ENCODE measurements at regions not wholly inside any gene's neighbourhood (a gene's known extent, or its start where the extent isn't known, plus 50 kb on each side); places are given as distances from the start of the nearest gene placed in this dataset.

DNA sequence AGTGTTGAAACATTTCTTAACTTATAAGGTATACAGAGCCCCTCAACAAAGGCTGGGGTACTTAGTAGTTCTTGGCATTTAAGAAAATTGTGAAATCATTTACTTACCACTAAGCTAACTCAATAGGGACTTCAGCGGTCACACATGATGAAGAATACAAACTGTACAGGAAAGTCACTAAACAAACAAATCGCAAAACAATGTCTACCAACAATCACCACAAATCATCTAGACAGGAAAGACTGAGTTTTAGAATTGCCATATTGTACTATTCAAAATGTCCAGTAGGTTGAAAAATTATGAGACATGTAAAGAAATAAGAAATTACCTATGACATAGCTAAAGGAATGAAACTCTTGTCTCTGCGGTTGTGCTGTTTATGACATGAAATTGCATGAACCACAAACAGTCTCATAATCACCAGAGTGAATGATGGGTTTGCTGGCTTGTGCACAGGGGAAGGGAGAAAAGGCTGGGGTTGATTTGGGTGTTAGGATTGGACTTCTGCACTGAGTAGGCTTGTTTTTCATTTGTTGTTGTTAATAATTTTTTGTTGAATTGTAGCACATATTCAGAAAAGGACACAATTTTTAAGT lies 441.1 kb upstream of the MON1B start:
- Mint-ChIP-seq H3K4me3 (no peak overlapping the region), H3K4me1 (no peaks in the 10 kb centered on the region), H3K27ac (no peak overlapping the region), H3K27me3 (no peaks in the 10 kb centered on the region), H3K36me3 (no peaks in the 10 kb centered on the region), H3K9me3 (peaks cover 0 to 4% (median 0%) of the 10 kb centered on the region in 7 donors)
- ATAC-seq (ENCODE audit: low read depth in 2 of 2) (no peak), DNase-seq (no peak)

DNA sequence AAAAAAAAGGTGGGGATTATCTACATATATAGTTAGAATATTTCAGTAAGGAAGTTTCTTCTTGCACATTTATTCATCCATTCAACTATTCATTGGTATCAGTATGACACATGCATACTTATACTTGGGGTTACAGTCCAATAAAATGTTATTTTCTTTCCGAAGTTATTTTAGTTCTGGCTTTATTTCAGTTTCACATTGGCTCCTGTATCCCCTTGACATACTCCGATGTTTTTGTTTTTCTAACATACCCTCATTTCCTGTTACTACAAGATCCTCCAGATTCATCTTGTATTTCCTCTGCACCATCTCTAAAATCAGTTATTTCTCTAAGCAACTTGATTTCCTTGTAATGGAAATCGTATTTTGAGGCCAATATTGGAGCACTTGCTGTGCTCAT lies 435.5 kb upstream of the MON1B start:
- no peaks in the 10 kb centered on the region for H3K36me3 Mint-ChIP-seq
- no peaks in the 10 kb centered on the region for H3K4me1 Mint-ChIP-seq
- peaks cover 0 to 14% (median 2%) of the 10 kb centered on the region in 7 donors for H3K9me3 Mint-ChIP-seq
- DNase-seq (no peak), ATAC-seq (ENCODE audit: low read depth in 2 of 2) (no peak)
- no peak overlapping the region for H3K27ac Mint-ChIP-seq
- no peak overlapping the region for H3K4me3 Mint-ChIP-seq
- H3K27me3 Mint-ChIP-seq: no peaks in the 10 kb centered on the region

DNA sequence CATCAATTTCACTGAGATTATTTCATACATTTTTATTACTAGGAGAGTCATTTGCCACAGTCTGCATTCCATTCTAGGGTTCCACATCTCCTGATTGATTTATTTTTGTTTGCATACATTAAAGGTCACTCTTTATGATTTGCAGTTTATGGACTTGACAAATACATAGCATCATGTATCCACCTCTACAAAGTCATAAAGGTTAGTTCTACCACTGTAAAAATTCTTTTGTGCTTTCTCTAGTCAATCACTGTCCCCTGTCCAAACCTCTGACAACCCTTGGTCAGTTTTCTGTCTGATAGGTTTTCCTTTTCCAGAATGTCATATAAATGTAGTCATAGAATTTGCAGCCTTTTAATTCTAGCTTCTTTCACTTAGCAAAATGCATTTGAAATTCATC lies 434.6 kb upstream of the MON1B start:
- DNase-seq (no peak), ATAC-seq (ENCODE audit: low read depth in 2 of 2) (no peak)
- Mint-ChIP-seq H3K4me1 (no peaks in the 10 kb centered on the region), H3K9me3 (peaks cover 0 to 19% (median 5%) of the 10 kb centered on the region in 7 donors), H3K4me3 (no peak overlapping the region), H3K27ac (no peak overlapping the region), H3K27me3 (no peaks in the 10 kb centered on the region), H3K36me3 (no peaks in the 10 kb centered on the region)

DNA sequence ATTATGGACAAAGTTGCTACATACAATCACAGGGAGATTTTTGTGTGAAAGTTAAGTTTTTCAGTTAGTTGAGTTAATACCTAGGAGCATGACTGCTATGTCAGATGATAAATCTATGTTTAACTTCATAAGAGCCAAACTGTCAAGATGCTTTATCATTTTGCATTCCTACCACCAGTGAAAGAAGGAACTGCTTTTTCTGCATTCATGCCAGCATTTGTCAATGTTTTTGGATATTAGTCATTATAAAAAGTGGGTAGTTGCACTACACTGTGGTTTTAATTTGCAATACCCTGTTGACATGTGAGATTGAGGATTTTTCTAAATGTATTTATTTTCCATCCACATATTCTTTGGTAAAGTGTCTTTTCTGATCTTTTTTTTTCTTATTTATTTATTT lies 434.0 kb upstream of the MON1B start:
- DNase-seq (no peak), ATAC-seq (ENCODE audit: low read depth in 2 of 2) (no peak)
- no peaks in the 10 kb centered on the region for H3K4me1 Mint-ChIP-seq
- no peaks in the 10 kb centered on the region for H3K27me3 Mint-ChIP-seq
- H3K27ac Mint-ChIP-seq: no peak overlapping the region
- no peak overlapping the region for H3K4me3 Mint-ChIP-seq
- no peaks in the 10 kb centered on the region for H3K36me3 Mint-ChIP-seq
- peaks cover 0 to 20% (median 5%) of the 10 kb centered on the region in 7 donors for H3K9me3 Mint-ChIP-seq

DNA sequence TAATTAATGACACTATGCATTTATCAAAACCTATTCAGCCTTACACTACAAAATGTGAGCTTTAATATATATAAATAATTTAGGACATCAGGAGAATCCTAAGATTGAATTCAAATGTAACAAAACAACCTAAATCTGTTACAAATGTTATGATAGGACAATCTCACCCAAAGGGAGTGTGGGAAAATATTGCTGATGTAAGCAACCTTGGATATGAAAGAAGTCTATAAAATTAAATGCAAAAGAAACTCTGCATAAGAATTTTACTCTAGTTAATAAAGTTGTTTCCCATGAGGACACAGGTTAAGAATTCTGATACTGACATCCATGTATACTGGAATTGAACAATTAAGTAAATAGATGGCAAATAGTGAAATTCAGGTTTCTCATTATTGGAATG lies 424.5 kb upstream of the MON1B start:
- Mint-ChIP-seq H3K36me3 (no peaks in the 10 kb centered on the region), H3K27ac (no peak overlapping the region), H3K9me3 (peaks cover 5 to 25% (median 13%) of the 10 kb centered on the region in 7 donors), H3K4me3 (no peak overlapping the region), H3K4me1 (no peaks in the 10 kb centered on the region), H3K27me3 (no peaks in the 10 kb centered on the region)
- DNase-seq: no peak
- no peak for ATAC-seq (ENCODE audit: low read depth in 2 of 2)

DNA sequence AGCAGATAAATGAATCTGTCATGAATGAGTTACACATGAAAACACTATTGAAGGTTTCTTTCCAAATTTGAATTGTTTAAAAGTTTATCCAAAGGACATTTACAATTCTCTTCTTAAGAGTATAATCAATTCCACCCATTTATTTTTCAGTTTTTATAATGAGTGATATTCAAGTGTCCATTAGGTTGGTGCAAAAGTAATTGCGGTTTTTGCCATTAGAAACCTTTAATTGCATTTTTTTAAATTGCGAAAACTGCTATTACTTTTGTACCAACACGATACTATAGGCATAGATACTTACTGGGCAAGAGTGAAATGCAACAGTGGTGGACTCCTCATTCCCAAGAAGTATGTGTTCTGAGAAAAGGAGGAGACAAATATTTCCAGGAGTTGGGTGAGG lies 422.7 kb upstream of the MON1B start:
- no peaks in the 10 kb centered on the region for H3K27me3 Mint-ChIP-seq
- no peaks in the 10 kb centered on the region for H3K4me1 Mint-ChIP-seq
- H3K36me3 Mint-ChIP-seq: no peaks in the 10 kb centered on the region
- H3K27ac Mint-ChIP-seq: no peak overlapping the region
- H3K9me3 Mint-ChIP-seq: peaks cover 0 to 13% (median 7%) of the 10 kb centered on the region in 7 donors
- no peak for ATAC-seq (ENCODE audit: low read depth in 2 of 2)
- DNase-seq: no peak
- no peak overlapping the region for H3K4me3 Mint-ChIP-seq

DNA sequence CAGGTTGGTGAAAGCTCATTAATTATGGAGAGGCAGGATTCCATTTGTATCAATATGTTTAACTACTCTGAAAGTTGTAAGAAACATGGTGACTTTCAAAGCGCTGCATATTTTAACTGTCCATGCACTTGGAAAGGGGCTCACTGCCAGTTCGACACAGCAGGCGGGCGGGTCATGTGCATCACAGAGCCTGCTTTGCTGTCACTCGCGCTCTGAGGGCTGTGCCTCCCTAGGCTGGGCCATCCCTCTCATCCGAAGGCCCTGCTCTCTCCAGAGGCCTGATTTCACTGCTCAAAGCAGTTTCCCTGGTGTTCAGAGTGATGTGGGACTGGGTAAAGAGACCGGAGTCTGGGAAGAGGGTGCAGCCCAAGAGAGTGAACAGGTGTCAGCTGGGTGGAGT lies 422.0 kb upstream of the MON1B start:
- H3K4me3 Mint-ChIP-seq: no peak overlapping the region
- H3K36me3 Mint-ChIP-seq: no peaks in the 10 kb centered on the region
- H3K27ac Mint-ChIP-seq: no peak overlapping the region
- H3K9me3 Mint-ChIP-seq: peaks cover 0 to 13% (median 7%) of the 10 kb centered on the region in 7 donors
- no peaks in the 10 kb centered on the region for H3K27me3 Mint-ChIP-seq
- ATAC-seq (ENCODE audit: low read depth in 2 of 2): no peak
- H3K4me1 Mint-ChIP-seq: no peaks in the 10 kb centered on the region
- DNase-seq: no peak

DNA sequence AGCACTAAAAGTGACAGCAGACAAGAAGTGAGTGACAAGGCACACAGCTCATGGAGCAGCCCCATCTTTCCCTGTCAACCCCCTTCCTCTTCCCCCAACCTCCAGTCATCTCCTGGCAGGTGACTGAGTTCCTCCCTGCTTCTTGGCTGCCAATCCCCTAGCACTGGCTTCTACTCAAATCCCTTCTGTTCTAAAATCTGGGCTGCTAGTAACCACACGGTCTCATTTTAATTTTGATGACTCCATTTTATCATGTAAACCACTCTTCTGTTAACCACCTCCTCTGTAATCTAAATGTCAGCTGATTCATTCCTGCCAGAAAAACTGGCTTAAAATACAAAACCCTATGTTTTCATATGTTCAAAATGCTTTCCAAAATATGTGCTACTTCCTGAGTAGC lies 419.8 kb upstream of the MON1B start:
- Mint-ChIP-seq H3K4me3 (no peak overlapping the region), H3K27me3 (no peaks in the 10 kb centered on the region), H3K4me1 (no peaks in the 10 kb centered on the region), H3K27ac (peak overlapping the region in 1 of 6 donors; percentile 92), H3K36me3 (no peaks in the 10 kb centered on the region), H3K9me3 (peaks cover 0 to 9% (median 6%) of the 10 kb centered on the region in 7 donors)
- ATAC-seq (ENCODE audit: low read depth in 2 of 2): no peak
- DNase-seq: no peak

DNA sequence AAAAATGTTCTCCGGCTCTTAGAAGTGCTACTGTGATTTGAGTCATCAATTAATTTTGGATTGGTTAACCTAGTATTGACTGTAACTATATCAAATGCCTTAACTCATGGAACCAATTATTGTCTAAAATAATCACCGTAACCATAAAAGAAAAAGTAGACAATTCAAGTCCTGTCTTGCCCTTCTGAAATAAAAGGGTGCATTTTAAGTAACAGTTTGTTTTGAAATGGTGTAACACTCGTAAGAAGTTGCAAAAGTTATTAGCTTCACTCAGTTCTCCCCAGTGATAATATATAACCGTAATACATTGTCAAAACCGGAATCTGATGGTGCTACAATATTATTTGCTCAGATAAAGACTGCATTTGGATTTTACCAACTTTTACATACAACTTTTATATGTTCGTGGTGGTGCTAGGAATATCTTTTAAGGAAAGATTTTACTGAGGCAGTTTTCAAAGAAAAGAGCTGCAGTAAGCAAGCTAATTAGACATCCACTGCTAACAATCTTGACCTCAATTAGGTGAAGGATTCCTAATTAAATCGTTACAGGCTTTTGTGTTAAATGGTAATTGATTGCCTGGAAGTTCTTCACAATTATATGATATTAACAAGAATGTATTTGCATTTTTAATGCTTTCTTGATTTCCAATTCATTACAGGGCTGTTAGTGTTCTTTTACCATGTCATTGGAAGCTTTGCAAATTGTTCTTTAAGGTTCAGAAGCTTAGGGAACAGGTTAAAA lies 413.1 kb upstream of the MON1B start:
- ATAC-seq (ENCODE audit: low read depth in 2 of 2) (no peak), DNase-seq (no peak)
- Mint-ChIP-seq H3K4me3 (no peak overlapping the region), H3K9me3 (peaks cover 4 to 18% (median 9%) of the 10 kb centered on the region in 7 donors), H3K27me3 (no peaks in the 10 kb centered on the region), H3K36me3 (no peaks in the 10 kb centered on the region), H3K27ac (no peak overlapping the region), H3K4me1 (no peaks in the 10 kb centered on the region)

DNA sequence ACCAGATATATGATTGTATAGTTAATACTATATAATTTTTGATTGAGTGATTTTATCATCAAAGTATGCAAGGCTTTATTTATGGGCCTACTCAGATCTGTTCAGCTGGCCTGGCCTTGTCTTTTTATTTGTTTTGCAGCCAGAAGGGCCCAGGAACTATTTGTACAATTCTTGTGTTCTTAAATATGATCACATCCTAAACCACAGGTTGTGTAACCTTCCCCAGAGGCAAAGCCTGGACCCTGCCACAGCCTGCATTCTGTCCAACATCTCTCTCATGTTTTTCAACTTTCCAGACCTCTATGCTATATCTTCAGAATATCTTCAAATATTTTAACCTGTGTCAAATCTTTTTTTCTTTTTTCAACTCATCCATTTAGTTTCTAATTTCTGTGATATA lies 410.4 kb upstream of the MON1B start:
- H3K36me3 Mint-ChIP-seq: no peaks in the 10 kb centered on the region
- H3K27ac Mint-ChIP-seq: no peak overlapping the region
- H3K9me3 Mint-ChIP-seq: peaks cover 4 to 12% (median 8%) of the 10 kb centered on the region in 7 donors
- H3K4me3 Mint-ChIP-seq: no peak overlapping the region
- H3K4me1 Mint-ChIP-seq: no peaks in the 10 kb centered on the region
- H3K27me3 Mint-ChIP-seq: no peaks in the 10 kb centered on the region
- ATAC-seq (ENCODE audit: low read depth in 2 of 2) (no peak), DNase-seq (no peak)

DNA sequence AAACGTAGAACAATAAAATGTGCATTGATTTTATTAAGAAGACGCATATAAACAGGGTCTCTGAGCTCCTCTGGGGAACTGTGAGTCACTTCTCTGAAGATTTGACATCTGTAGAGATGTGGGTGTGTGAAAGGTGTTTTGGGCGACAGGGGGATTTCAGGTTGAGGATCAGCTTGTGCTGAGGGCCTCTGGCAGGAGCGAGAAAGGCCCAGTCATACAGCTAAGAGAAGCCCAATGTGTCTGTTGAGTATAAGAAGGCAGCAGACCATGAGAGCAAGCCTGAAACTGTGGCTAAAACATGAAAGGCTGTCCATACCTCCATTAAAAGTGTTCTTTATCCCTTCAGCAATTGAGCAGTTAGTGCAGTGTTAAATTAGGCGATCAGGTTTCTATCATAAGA lies 406.5 kb upstream of the MON1B start:
- no peak for ATAC-seq (ENCODE audit: low read depth in 2 of 2)
- peaks cover 7 to 21% (median 9%) of the 10 kb centered on the region in 7 donors for H3K9me3 Mint-ChIP-seq
- no peaks in the 10 kb centered on the region for H3K36me3 Mint-ChIP-seq
- no peak overlapping the region for H3K4me3 Mint-ChIP-seq
- no peaks in the 10 kb centered on the region for H3K27me3 Mint-ChIP-seq
- DNase-seq: no peak
- no peaks in the 10 kb centered on the region for H3K4me1 Mint-ChIP-seq
- H3K27ac Mint-ChIP-seq: no peak overlapping the region

DNA sequence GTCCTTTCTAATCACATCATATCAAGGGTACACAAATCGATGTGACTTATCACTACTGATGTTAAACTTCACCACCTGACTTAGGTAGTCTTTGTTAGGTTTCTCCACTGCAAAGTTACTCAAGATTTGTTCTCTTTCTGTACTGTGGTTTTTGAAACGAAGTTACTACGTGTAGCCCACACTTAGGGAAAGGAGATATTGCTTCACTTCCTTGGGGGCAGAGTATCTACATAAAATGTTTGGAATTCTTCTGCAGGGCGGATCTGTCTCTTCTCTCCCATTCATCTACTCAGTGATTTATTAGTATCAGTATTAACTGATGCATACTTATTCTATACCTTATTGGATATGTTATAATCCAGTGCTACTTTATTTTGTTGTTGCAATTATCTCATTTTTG lies 403.6 kb upstream of the MON1B start:
- no peak overlapping the region for H3K27ac Mint-ChIP-seq
- ATAC-seq (ENCODE audit: low read depth in 2 of 2): no peak
- H3K9me3 Mint-ChIP-seq: peaks cover 2 to 11% (median 5%) of the 10 kb centered on the region in 7 donors
- DNase-seq: no peak
- H3K4me1 Mint-ChIP-seq: no peaks in the 10 kb centered on the region
- H3K4me3 Mint-ChIP-seq: no peak overlapping the region
- no peaks in the 10 kb centered on the region for H3K27me3 Mint-ChIP-seq
- H3K36me3 Mint-ChIP-seq: no peaks in the 10 kb centered on the region

DNA sequence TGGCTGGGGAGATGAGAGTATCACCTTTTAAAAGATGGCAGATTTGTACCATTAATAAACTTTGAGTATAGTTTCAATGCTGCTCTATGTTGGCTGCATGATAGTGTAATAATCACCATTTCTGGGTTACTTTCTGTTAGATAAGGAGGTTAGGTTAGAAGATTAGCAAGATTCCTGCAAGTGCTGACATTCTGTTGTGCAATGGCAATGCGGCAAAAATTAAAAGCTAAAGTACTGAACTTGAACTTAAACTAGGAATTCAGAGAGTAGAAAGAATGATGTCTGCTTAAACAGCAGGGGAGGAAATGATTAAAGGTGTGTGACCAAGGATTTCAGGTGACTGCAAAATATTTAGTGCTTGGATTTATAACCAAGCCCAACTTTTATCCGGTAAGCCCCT lies 399.8 kb upstream of the MON1B start:
- H3K4me1 Mint-ChIP-seq: no peaks in the 10 kb centered on the region
- no peak for DNase-seq
- H3K4me3 Mint-ChIP-seq: no peak overlapping the region
- H3K9me3 Mint-ChIP-seq: peaks cover 0 to 24% (median 5%) of the 10 kb centered on the region in 7 donors
- H3K27ac Mint-ChIP-seq: no peak overlapping the region
- no peaks in the 10 kb centered on the region for H3K27me3 Mint-ChIP-seq
- no peak for ATAC-seq (ENCODE audit: low read depth in 2 of 2)
- no peaks in the 10 kb centered on the region for H3K36me3 Mint-ChIP-seq

DNA sequence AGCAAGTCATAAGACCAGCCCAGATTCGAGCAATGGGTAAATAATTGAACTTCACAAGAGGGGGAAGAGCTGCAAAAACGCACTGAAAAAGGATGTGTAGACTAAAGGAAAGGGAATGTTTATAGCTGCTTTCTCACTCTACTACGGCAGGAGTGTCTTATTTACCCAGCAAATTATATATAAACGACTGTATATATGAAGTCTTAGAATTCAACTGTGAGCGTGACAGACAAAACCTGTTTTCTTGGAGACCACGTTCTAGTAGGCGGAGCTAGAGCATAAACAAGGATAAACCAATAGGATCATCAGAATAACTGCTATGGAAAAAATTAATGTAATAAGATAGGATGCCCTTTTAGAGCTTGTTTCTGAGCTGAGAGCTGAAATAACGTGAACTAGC lies 394.6 kb upstream of the MON1B start:
- no peak for DNase-seq
- Mint-ChIP-seq H3K4me1 (no peaks in the 10 kb centered on the region), H3K27ac (no peak overlapping the region), H3K4me3 (no peak overlapping the region), H3K27me3 (no peaks in the 10 kb centered on the region), H3K36me3 (no peaks in the 10 kb centered on the region), H3K9me3 (peaks cover 0 to 15% (median 2%) of the 10 kb centered on the region in 7 donors)
- no peak for ATAC-seq (ENCODE audit: low read depth in 2 of 2)
